GM23338 (cell line): ENCODE measurements at regions not wholly inside any gene's neighbourhood (a gene's known extent, or its start where the extent isn't known, plus 50 kb on each side); places are given as distances from the start of the nearest gene placed in this dataset.

Experiments used
- REST ChIP-seq: IDR thresholded peaks from one replicate; pipeline ENCODE4 v1.6.1; 2018; ENCODE audit warnings: antibody characterized with exemption; ENCODE audit not compliant: unreplicated experiment
- TF ChIP-seq, protein P1 (sequence below), 2 experiments: fragments of 200-600 bp in 1 of 2; sonication (generic) in 1 of 2; conservative IDR thresholded peaks; 2 replicates each; pipeline versions ENCODE4 v1.5.1 to v1.6.1; 2016 to 2017; ENCODE audit warnings: antibody characterized with exemption in 2 of 2, low read depth in 2 of 2, mild to moderate bottlenecking in 2 of 2, moderate library complexity in 1 of 2

DNA sequence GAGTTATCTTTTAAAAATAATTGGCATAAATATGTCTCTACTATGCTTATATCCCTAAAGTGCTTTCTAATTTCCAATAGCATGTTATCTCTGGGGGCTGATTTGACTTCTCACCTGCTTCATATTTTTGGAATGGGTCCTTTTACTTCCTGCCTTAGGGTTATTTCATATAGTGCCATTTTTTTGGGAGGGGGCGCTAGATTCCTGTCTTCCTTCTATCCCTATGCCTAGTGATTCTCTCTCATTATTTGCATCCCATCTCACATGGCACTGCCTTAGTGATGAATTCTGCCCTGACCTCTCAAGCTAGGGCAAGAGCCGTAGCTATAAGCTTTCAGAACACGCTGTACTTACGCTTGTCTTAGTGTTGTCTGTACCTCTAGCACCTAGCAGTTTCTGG, 150.3 kb upstream of the SLITRK3 start:
- no peak for TF ChIP-seq REST
- TF ChIP-seq, protein P1, sequence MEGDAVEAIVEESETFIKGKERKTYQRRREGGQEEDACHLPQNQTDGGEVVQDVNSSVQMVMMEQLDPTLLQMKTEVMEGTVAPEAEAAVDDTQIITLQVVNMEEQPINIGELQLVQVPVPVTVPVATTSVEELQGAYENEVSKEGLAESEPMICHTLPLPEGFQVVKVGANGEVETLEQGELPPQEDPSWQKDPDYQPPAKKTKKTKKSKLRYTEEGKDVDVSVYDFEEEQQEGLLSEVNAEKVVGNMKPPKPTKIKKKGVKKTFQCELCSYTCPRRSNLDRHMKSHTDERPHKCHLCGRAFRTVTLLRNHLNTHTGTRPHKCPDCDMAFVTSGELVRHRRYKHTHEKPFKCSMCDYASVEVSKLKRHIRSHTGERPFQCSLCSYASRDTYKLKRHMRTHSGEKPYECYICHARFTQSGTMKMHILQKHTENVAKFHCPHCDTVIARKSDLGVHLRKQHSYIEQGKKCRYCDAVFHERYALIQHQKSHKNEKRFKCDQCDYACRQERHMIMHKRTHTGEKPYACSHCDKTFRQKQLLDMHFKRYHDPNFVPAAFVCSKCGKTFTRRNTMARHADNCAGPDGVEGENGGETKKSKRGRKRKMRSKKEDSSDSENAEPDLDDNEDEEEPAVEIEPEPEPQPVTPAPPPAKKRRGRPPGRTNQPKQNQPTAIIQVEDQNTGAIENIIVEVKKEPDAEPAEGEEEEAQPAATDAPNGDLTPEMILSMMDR (conservative IDR thresholded peaks at IDR 0.05; ENCODE audit: low read depth in 2 of 2): peak; percentile 57 to 61
